SK-MEL-5 (cell line): ENCODE measurements at regions not wholly inside any gene's neighbourhood (a gene's known extent, or its start where the extent isn't known, plus 50 kb on each side); places are given as distances from the start of the nearest gene placed in this dataset.
"Not testable (repeated sequence)": the region's sequence is repeated elsewhere in the genome, so short reads cannot be mapped to it uniquely, and the experiment has no call there.

Source experiments
- DNase-seq: peaks from one replicate; pipeline ENCODE4 v3.0.0-alpha.2; 2016; ENCODE audit warnings: low read depth, low spot score
- in situ Hi-C: cut with HindIII; loops from 2 replicates; pipeline ENCODE4 v1.10.0; 2016; ENCODE audit warnings: low sequenced_read_pairs, high pct_unique_total_duplicates, low pct_unique_long_range_greater_than_20kb

DNA sequence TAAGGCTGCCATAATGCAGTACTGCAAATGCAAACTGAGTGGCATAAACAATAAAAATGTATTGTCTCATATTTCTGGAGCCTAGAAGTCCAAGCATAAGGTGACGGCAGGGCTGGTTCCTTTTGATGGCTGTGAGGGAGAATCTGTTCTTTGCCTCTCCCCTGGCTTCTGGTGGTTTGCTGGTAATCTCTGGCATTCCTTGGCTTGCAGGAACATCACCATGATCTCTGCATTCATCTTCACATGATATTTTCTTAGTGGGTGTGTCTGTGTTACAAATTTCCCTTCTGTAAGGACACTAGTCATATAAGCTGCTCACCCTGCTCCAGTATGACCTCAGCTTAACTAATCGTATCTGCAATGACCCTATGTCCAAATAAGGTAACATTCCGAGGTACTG lies 1104.2 kb upstream of the CITED2 start:
- no peak for DNase-seq
- in situ Hi-C loops: no loop called here

DNA sequence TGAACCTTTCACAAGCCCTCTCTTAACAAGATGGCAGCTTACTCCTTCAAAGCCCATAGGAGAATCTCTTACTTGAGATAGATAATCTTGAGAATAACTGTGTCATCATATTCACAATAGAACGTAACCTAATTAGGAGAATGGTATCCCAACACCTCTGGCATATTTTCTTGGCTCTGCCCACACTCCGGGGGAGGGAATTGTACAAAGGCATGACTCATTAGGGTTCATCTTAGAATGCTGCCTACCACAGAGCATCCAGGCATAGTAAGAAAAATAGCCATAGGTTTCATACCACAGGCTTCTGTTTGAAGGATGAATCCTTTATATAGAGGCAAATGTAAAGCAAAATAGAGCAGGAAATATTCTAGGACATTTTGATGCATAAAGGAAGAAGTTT lies 1100.6 kb upstream of the CITED2 start:
- DNase-seq: no peak

DNA sequence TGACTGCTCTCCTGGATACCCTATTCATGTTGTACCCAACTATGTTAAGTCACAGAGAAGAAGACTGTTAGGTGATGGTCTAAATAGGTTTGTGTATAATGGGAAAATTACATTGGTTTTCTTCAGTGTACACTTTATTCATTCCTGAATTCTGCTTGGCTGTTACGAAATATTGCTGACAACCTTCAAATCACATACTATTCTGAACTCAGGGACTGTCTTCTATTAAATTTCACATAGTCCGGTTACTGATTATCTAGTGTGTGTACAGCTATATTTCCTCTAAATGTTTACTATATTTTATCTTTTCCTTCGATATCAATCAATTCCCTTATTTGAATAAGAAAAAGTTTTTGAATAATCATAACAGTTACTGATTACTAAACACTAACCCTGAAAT lies 1090.3 kb upstream of the CITED2 start:
- in situ Hi-C loops: no loop called here
- no peak for DNase-seq

More for the DNA sequence above, 1100.6 kb upstream of the CITED2 start:
- in situ Hi-C loops: no loop called here

DNA sequence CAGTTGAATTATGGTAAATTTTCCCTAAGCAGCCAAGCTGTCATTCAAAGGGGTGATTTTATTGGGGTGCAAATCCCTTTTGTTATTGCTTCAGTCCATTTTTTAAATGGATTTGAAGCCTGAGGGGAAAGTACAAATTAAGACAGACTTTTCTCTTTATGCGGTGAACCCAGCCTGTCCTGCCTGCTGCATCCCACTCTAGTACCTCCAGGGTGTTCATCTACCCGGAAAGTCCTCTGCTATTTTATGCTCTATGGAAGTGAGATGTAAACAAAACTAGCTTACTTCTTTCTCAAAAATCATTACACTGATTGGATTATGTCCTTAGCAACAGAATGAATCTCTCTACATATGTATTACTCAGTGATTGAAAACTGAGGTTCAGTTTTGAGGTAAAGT lies 1088.9 kb upstream of the CITED2 start:
- in situ Hi-C loops: no loop called here

DNA sequence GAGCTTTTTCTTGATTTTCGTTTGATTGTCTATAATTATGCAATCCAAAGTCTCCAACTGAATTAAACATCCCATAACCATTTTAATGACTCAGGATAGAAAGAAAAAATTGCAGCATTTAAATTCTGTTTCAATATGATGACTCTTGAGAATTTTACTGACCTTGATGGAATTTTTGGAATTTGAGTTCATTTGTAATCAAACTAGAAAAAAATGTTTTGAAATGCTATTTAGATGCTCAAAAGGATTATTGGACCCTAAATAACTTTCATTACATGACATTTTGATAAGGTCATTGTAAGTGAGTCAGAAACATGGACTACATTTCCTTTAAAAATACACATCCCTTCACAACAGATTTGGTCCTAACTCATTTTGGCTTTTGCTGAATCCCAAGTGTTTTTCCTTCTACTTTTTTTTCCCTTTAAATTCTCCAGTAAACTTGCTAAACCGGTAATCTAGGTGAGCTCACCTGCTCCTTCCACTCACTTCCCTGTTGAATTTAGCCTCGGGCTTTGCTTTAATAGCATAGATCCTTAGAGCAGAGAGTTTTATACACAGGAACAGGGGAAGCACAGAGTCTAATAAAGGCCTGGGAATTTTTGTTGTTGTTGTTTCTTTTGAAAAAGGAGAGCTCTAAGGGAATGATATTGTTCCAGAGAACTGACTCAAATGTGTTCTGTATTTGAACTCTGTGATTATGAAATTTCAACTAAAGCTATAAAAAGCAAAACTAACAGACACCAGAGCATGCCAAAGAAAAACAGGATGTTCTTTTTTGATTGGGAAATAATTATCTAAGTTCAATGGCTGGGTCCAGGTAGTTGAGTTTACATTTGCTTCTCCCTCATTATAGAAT lies 1088.2 kb upstream of the CITED2 start:
- DNase-seq: no peak
- in situ Hi-C loops: no loop called here

More for the DNA sequence above, 1088.9 kb upstream of the CITED2 start:
- no peak for DNase-seq

DNA sequence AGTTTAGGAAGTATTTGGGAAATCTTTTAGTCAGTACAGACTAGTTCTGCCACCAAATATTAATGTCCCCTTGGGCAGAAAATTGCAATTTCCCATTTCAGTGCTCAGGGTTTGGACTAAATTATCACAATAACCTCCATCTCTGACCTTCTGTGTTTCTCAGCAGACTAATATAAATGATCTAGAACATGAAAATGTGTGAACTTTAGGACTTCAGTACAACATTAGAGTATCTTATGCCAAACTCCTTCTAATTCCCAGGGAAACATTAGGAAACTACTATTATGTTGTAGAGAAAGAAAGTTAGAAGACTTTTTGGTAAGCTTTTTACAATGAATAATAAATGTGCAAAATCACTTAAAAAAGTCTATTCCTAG lies 1087.6 kb upstream of the CITED2 start:
- no peak for DNase-seq
- in situ Hi-C loops: no loop called here

DNA sequence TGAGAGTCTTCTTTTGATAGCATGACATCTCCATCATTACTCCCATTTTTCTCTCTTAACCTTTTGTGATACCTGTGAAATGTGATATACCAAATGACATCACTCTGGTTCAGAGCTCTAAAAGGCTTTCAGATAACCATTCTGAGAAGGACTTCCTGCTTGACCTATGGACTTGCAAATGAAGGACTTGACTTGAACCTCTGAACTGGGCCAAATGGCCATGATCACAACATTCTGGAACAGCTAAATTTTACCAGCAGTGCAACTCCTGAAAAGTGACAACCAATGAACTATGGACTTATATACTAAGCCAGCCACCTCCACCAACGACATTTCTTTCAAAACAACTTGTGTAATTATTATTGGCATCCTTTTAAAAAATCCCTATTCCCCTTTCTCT lies 1085.8 kb upstream of the CITED2 start:
- no peak for DNase-seq
- in situ Hi-C loops: no loop called here

DNA sequence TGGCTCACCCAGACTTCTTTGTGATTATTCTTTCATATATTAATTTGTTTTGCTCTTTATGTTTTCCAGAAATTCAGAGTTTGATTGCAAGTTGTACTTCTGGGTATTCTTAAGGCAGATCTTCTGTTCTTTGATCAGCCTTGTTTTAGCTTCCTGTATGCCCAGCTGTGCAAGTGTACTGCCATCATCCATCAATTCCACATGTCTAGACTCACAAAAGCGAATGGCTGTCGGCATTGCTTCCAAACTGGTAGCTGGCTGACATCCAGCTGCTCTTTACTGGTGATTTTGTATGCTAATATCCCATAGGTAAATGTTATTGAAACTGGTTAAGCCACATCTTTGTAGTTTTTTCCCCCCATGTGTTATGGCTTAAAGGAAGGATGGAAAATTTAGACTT lies 1084.8 kb upstream of the CITED2 start:
- in situ Hi-C loops: no loop called here

DNA sequence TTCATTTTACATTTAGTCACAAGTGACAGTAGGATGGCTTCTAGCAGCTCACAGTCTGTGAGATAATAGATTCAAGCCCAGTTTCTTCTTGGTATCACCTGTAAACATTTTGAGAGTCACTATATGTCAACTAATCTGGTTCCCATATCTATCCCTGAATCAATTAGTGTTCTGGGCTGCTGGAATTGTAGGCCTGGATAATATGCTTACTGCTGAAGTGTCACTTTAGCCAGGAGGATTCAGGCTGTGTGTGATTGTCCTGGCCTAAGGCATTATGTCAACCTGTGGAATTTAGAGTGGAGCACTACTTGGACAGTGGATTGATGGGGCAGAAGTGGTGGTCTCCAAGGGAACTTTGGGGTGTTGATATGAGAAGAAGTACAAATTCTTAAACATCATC lies 1071.8 kb upstream of the CITED2 start:
- no peak for DNase-seq
- in situ Hi-C loops: no loop called here

More for the DNA sequence above, 1084.8 kb upstream of the CITED2 start:
- DNase-seq: no peak

DNA sequence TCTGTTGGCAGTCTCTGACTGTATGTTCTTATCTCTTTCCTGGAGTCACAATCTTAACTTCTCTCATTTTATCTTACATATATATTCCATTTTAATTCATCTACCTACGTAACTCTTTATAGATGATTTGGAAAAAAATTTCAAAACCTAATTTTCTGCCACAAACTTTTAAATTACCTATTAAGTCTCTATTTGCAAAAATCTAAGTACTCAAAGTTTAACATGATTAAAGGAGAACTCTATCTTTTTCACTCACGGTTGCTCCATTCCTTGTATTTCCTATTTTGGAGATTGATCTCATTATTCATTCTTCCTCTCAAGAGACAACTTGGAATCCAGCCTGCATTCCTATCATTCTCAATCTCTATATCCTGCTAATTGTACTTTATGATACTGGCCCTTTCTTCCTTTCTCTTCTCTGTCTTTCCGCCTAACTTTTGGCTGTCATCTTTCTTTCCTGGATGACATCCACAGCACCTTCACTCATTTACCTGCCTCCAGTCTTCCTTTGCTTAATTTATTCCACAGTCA lies 1071.1 kb upstream of the CITED2 start:
- DNase-seq: peak; percentile 4
- in situ Hi-C loops: no loop called here

DNA sequence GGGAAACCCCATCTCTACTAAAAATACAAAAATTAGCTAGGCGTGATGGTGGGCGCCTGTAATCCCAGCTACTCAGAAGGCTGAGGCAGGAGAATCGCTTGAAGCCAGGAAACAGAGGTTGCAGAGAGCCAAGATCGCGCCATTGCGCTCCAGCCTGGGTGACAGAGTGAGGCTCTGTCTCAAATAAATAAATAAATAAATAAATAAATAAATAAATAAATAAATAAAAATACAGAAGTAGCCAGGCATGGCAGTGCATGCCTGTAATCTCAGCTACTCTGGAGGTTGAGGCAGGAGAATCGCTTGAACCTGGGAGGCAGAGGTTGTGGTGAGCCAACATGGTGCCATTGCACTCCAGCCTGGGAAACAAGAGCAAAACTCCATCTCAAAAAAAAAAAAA lies 1068.7 kb upstream of the CITED2 start:
- in situ Hi-C loops, DNase-seq: not testable (repeated sequence)

DNA sequence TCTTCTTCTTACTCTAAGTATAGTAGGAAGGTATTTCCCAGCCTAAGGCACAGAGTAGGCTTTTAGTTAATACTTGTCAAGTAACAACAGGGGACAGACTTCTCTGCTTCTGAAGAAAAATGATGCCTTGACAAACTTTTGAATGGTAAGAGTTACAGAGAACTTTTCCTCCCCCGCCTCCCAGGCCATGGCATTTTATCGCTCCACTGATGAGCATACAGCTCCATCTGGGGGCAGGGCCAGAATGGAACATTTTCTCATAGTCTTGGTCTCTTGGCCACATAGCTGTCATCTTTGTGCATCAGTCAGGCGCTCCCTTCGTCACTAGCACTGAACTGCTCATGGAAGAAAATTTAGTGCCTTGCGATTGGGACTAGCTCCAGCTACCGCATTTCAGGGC lies 1066.8 kb upstream of the CITED2 start:
- DNase-seq: peak; percentile 87
- in situ Hi-C loops: no loop called here

DNA sequence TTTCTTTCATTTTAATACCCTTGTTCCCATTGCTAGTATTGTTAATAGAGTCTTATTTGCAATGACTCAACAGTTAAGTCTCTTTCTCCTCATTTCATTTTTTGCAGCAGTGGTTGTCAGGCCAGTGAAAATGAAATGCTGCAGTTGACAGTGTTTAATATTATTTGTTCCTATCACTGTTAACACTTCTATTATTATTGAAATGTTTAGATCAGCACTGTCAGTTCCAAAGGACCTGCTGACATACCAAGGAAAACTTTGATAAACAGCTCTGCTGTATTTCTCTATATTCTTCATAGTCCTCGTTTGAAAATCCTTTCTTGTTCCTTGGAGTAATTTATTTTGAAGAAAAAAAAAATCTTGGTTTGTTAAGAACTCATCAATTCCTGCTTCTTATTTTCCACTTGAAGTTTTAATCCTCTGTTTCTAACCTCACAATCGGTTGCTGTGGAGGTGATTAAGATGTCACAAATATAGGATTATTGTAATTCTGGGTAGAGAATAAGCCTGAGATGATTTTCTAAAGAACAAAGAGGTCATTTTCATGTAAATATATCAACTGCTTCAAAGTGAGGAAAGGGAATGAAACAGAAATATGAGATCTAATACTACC lies 1065.9 kb upstream of the CITED2 start:
- no peak for DNase-seq
- in situ Hi-C loops: no loop called here

DNA sequence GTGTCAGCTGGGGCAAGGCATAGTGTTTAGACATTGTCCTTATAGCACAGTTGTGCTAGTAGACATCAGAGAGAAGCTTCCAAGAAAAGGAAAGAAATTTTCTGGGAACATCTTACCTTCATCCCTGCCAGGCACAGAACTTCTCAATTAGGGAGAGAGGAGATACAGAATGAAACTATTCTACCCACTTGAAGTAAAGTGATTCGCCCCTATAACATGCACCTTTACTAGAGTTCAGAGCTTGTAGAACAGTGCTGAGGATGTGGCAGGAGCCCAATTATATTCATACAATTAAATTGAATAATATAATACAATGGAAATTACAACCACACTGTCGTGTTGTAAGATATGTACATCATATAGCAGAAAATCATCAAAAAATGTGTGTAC lies 1063.9 kb upstream of the CITED2 start:
- DNase-seq: no peak

DNA sequence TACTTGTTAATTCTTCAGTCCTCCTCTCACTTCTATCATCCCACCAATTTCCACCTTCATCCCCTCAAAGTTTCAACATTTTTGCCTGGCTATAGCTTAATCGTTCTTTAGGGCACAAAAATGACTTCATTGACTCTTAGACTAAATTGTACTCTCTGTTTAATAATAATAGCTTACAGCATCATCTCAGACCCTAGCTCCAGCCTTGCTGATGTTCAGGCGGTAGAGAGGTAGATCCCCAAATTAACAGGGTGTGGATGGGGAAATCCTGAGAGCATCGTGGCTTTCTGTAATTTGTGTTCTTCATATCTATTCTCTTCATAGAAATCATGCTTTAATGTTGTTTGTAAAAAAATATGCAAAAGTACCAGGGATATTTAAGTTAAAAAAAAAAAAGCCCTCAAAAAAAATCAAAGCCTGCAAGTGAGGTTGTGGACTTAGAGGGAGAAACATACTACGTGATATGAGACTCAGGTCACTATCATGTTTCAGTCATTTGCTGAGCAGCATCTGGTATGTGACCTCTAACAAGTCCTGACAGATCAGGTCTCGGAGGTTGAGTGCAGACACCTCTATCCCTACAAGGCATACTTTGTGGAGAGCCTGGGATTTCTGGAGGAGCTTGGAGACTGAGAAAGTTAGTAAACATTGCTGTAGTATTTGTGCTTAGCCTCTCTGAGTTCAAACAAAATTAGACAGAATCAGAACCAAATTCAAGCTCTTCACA lies 1063.3 kb upstream of the CITED2 start:
- no peak for DNase-seq
- in situ Hi-C loops: no loop called here

More for the DNA sequence above, 1063.9 kb upstream of the CITED2 start:
- in situ Hi-C loops: no loop called here

DNA sequence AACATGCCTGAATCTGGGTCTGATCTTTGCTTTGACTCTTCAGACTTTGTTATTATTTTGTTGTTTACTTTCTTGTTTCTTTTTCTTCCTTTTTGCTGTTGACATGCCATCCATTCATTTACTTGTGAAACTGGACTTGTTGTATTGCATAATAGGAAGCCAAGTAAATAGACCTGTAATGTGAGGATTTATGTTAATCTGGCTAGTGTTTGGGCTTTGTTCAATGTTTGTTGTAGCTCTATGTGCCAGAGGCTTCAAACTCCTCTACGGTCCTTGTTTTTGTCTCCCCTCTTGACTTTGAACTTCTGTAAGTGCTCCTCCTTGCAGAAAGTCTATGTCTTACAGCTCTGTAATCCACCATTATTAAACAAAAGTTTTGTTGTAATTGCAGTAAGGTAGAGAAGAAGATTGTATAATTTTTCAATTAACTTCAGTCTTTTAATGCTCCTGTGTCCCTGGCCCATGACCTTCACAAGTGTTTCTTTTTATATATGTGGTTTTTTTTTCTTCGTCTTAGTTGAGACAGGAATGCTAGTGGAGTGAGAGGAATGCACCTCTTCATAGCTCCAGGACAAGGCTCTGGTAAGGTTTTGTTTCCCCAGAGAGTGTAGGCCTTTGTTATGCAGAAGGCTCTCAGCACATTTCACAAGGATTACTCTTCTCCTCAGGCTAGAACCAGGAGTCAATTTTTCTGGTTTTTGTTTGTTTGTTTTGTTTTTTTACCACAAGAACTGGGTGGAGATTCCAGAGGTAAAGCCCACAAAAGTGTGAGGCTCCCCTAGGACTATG lies 1061.8 kb upstream of the CITED2 start:
- DNase-seq: peak; percentile 52
- in situ Hi-C loops: no loop called here

DNA sequence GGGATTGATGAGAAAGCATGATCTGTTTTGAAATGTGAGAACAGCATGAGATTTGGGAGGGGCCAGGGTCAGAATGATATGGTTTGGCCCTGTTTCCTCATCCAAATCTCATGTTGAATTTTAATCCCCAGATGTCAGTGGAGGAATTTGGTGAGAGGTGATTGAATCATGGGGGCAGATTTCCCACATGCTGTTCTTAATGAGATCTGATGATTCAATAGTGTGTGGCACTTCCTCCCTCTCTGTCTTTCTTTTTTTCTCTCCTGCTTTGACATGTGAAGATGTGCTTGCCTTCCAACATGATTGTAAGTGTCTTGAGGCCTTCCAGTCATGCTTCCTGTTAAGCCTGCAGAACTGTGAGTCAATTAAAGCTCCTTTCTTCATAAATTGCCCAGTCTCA lies 1060.3 kb upstream of the CITED2 start:
- in situ Hi-C loops: no loop called here
- no peak for DNase-seq

DNA sequence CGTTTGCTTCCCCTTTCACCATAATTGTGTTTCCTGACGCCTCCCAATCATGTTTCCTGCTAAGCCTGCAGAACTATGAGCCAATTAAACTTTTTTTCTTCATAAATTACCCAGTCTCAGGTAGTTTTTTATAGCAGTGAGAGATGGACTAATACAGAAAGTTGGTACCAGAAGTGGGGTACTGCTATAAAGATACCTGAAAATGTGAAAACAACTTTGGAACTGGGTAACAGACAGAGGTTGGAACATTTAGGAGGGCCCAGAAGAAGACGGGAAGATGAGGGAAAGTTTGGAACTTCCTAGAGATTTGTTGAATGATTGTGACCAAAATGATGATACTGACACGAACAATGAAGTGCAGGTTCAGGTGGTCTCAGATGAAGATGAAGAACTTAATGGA lies 1058.6 kb upstream of the CITED2 start:
- in situ Hi-C loops: no loop called here
- no peak for DNase-seq
